HL-60 (cell line): ENCODE measurements at regions not wholly inside any gene's neighbourhood (a gene's known extent, or its start where the extent isn't known, plus 50 kb on each side); places are given as distances from the start of the nearest gene placed in this dataset.

ENCODE experiments used
- DNase-seq, 2 experiments: peaks; one replicate each; pipeline ENCODE4 v3.0.0-alpha.2; 2010 to 2020; ENCODE audit warnings: low read depth in 1 of 2, low spot score in 1 of 2
- H3K27ac ChIP-seq: fragments of 250-450 bp; sonication (Bioruptor Pico); replicated peaks from 2 replicates; pipeline ENCODE4 v1.5.1; 2020; ENCODE audit warnings: mild to moderate bottlenecking, moderate library complexity
- H3K27me3 ChIP-seq: fragments of 250-450 bp; sonication (Bioruptor Pico); 2 replicates; pipeline ENCODE4 v1.5.1; 2021; ENCODE audit warnings: mild to moderate bottlenecking, moderate library complexity; ENCODE audit not compliant: insufficient read depth, poor library complexity, severe bottlenecking
- H3K4me3 ChIP-seq: replicated peaks from 2 replicates; pipeline ENCODE4 v1.5.1; 2011; ENCODE audit warnings: mild to moderate bottlenecking, control low read depth, low read length; ENCODE audit not compliant: insufficient read depth
- CTCF ChIP-seq: IDR thresholded peaks from one replicate; pipeline ENCODE4 v1.5.1; 2011; ENCODE audit warnings: low read length, control low read depth, inconsistent platforms; ENCODE audit not compliant: insufficient read depth
- GABPA ChIP-seq: IDR thresholded peaks from 2 replicates; pipeline ENCODE4 v1.6.1; 2012; ENCODE audit warnings: low read depth
- POLR2AphosphoS5 ChIP-seq: IDR thresholded peaks from 2 replicates; pipeline ENCODE4 v1.6.1; 2012; ENCODE audit warnings: low read depth
- SPI1 ChIP-seq: IDR thresholded peaks from 2 replicates; pipeline ENCODE4 v1.6.1; 2012; ENCODE audit warnings: low read depth, mild to moderate bottlenecking, borderline replicate concordance
- TF ChIP-seq, protein P1 (sequence below): IDR thresholded peaks from 2 replicates; pipeline ENCODE4 v1.6.1; 2012; ENCODE audit warnings: low read depth; ENCODE audit not compliant: insufficient replicate concordance

DNA sequence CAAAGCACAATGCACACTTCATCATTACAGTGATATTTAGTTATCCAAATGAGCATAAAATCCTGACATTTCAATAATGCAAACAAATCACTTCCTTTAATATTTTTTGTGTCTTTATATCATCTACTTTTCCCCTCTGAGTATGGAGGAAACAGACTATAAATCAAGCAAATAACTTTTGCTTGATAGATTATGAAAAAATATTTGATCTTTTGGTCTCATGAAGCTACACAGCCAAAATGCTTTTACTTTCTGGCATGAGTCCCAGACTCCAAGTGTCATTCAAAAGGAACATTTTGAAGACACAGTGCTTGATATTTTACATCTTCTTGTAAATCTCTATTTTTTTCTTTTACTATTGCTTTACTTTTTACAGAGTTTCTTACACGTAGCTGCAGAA is 215.3 kb upstream of the ROBO1 start:
- TF ChIP-seq POLR2AphosphoS5 (no peak), SPI1 (no peak), GABPA (no peak), CTCF (no peak)
- TF ChIP-seq, protein P1, sequence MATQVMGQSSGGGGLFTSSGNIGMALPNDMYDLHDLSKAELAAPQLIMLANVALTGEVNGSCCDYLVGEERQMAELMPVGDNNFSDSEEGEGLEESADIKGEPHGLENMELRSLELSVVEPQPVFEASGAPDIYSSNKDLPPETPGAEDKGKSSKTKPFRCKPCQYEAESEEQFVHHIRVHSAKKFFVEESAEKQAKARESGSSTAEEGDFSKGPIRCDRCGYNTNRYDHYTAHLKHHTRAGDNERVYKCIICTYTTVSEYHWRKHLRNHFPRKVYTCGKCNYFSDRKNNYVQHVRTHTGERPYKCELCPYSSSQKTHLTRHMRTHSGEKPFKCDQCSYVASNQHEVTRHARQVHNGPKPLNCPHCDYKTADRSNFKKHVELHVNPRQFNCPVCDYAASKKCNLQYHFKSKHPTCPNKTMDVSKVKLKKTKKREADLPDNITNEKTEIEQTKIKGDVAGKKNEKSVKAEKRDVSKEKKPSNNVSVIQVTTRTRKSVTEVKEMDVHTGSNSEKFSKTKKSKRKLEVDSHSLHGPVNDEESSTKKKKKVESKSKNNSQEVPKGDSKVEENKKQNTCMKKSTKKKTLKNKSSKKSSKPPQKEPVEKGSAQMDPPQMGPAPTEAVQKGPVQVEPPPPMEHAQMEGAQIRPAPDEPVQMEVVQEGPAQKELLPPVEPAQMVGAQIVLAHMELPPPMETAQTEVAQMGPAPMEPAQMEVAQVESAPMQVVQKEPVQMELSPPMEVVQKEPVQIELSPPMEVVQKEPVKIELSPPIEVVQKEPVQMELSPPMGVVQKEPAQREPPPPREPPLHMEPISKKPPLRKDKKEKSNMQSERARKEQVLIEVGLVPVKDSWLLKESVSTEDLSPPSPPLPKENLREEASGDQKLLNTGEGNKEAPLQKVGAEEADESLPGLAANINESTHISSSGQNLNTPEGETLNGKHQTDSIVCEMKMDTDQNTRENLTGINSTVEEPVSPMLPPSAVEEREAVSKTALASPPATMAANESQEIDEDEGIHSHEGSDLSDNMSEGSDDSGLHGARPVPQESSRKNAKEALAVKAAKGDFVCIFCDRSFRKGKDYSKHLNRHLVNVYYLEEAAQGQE = no peak
- no peak for DNase-seq
- Histone ChIP-seq H3K27ac (no peak overlapping the region), H3K27me3 (no peaks in the 10 kb centered on the region), H3K4me3 (no peak overlapping the region)

DNA sequence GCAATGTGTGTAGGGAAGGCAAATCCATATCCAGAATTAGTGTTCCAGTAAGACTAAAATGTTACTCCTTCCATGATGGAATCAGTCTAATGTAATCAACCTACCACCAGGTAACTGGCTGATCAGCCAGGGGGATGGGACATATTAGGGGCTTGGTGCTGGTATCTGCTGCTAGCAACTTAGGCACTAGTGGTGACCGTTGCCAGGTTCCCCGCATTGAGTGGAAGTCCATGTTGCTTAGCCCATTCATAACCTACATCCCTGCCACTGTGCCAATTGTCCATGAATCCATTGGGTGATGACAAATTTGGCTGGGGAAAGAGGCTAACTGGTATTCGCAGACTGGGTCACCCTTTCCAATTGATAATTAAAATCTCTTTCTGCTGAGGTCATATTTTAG is 212.2 kb upstream of the ROBO1 start:
- TF ChIP-seq SPI1 = no peak
- no peak for TF ChIP-seq CTCF
- no peak for DNase-seq
- Histone ChIP-seq H3K27me3 (no peaks in the 10 kb centered on the region), H3K27ac (no peak overlapping the region), H3K4me3 (no peak overlapping the region)

DNA sequence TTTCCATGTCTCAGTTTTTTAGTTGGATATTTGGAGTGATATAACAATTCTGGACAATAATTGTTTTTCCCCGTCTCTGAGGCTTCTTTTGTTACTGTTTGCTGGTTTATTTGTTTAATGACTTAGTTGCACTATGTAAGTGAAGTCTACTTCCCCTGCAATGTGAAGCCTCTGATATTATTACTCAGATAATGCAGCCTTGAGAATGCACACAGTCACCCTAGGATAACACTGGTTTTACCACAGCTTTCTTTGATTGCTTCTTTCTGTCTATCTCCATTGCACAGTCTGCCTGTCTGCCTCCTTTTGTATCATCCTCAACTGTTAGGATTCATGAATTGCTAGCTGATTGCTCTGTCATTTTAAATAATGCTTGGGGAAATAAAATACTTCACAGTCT is 208.7 kb upstream of the ROBO1 start:
- Histone ChIP-seq H3K27ac (no peak overlapping the region), H3K27me3 (no peaks in the 10 kb centered on the region), H3K4me3 (no peak overlapping the region)
- DNase-seq = no peak
- no peak for TF ChIP-seq SPI1

- Histone ChIP-seq H3K27me3 (no peaks in the 10 kb centered on the region), H3K27ac (no peak overlapping the region), H3K4me3 (no peak overlapping the region)
- DNase-seq = no peak
- TF ChIP-seq, protein P1 = no peak
- TF ChIP-seq CTCF (no peak), SPI1 (no peak), POLR2AphosphoS5 (no peak), GABPA (no peak)
Observed at GRCh38 chr3:79973917-79974595, 206.3 kb upstream of the ROBO1 start.
